GM23338 (cell line): ENCODE measurements at regions not wholly inside any gene's neighbourhood (a gene's known extent, or its start where the extent isn't known, plus 50 kb on each side); places are given as distances from the start of the nearest gene placed in this dataset.

Experiments used
- ATAC-seq: fragments of 200-7000 bp; cut with Tn5 transposase; 3 replicates; pipeline ENCODE4 v1.9.1; 2020
- DNase-seq: peaks from one replicate; pipeline ENCODE4 v3.0.0-alpha.2; 2015; ENCODE audit warnings: low spot score
- H2AFZ ChIP-seq: fragments of 200-600 bp; sonication (generic); 2 replicates; pipeline ENCODE4 v1.8.0; 2016; ENCODE audit warnings: antibody characterized with exemption, mild to moderate bottlenecking, moderate library complexity
- H3F3A ChIP-seq: fragments of 200-600 bp; sonication (generic); replicated peaks from 2 replicates; pipeline ENCODE4 v1.8.0; 2017; ENCODE audit warnings: antibody characterized with exemption, mixed run types, low read depth
- H3K27ac ChIP-seq: fragments of 200-600 bp; sonication (generic); 2 replicates; pipeline ENCODE4 v1.6.1; 2016; ENCODE audit warnings: low read depth
- H3K27me3 ChIP-seq: fragments of 200-600 bp; sonication (generic); 2 replicates; pipeline ENCODE4 v1.8.0; 2016; ENCODE audit warnings: mild to moderate bottlenecking, mixed run types, moderate library complexity; ENCODE audit not compliant: insufficient read depth
- H3K36me3 ChIP-seq: fragments of 200-600 bp; sonication (generic); 2 replicates; pipeline ENCODE4 v1.8.0; 2016; ENCODE audit warnings: mild to moderate bottlenecking; ENCODE audit not compliant: insufficient read depth
- H3K4me1 ChIP-seq: fragments of 200-600 bp; sonication (generic); 2 replicates; pipeline ENCODE4 v1.8.0; 2016; ENCODE audit warnings: mild to moderate bottlenecking, moderate library complexity; ENCODE audit not compliant: insufficient read depth
- H3K4me2 ChIP-seq: fragments of 200-600 bp; sonication (generic); 2 replicates; pipeline ENCODE4 v1.7.1; 2017; ENCODE audit warnings: mixed run types
- H3K4me3 ChIP-seq: fragments of 200-600 bp; sonication (generic); 2 replicates; pipeline ENCODE4 v1.6.1; 2016; ENCODE audit warnings: mixed run types
- H3K79me2 ChIP-seq: fragments of 200-600 bp; sonication (generic); replicated peaks from 2 replicates; pipeline ENCODE4 v1.8.0; 2017; ENCODE audit warnings: mild to moderate bottlenecking; ENCODE audit not compliant: insufficient read depth
- H3K9me2 ChIP-seq: fragments of 200-600 bp; sonication (generic); 2 replicates; pipeline ENCODE4 v1.8.0; 2017; ENCODE audit not compliant: insufficient read depth
- H4K20me1 ChIP-seq: fragments of 200-600 bp; sonication (generic); replicated peaks from 2 replicates; pipeline ENCODE4 v1.8.0; 2017; ENCODE audit warnings: mild to moderate bottlenecking; ENCODE audit not compliant: insufficient read depth
- H3K27ac Mint-ChIP-seq: 2 replicates; pipeline ENCODE4 v1.8.0; 2020; ENCODE audit warnings: inconsistent platforms, mild to moderate bottlenecking, moderate library complexity, mixed read lengths
- H3K27me3 Mint-ChIP-seq: 3 replicates; pipeline ENCODE4 v1.8.0; 2022; ENCODE audit warnings: low read depth, mild to moderate bottlenecking, moderate library complexity, mixed read lengths, inconsistent platforms; ENCODE audit not compliant: insufficient read depth, poor library complexity
- H3K36me3 Mint-ChIP-seq: 3 replicates; pipeline ENCODE4 v1.8.0; 2021; ENCODE audit warnings: low read depth, mild to moderate bottlenecking, inconsistent platforms, moderate library complexity, mixed read lengths
- H3K4me1 Mint-ChIP-seq: 3 replicates; pipeline ENCODE4 v1.8.0; 2020; ENCODE audit warnings: mild to moderate bottlenecking, inconsistent platforms, mixed read lengths
- H3K4me3 Mint-ChIP-seq: 3 replicates; pipeline ENCODE4 v1.8.0; 2021; ENCODE audit warnings: moderate library complexity, mild to moderate bottlenecking, inconsistent platforms, mixed read lengths
- H3K9me3 Mint-ChIP-seq: 3 replicates; pipeline ENCODE4 v1.8.0; 2020; ENCODE audit warnings: moderate library complexity, mild to moderate bottlenecking, inconsistent platforms, mixed read lengths
- CTCF ChIP-seq, 2 experiments: fragments of 200-600 bp in 1 of 2; sonication (generic) in 1 of 2; conservative IDR thresholded peaks; 2 replicates each; pipeline versions ENCODE4 v1.5.1 to v1.6.1; 2016 to 2017; ENCODE audit warnings: antibody characterized with exemption in 2 of 2, low read depth in 2 of 2, mild to moderate bottlenecking in 2 of 2, moderate library complexity in 1 of 2
- ETS1 ChIP-seq: IDR thresholded peaks from 2 replicates; pipeline ENCODE4 v1.6.1; 2016; ENCODE audit warnings: antibody characterized with exemption
- EZH2 ChIP-seq: fragments of 200-600 bp; sonication (generic); IDR thresholded peaks from one replicate; pipeline ENCODE4 v1.8.0; 2017; ENCODE audit warnings: antibody characterized with exemption, mild to moderate bottlenecking, low read depth; ENCODE audit not compliant: unreplicated experiment
- EZH2phosphoT487 ChIP-seq: fragments of 200-600 bp; sonication (generic); IDR thresholded peaks from one replicate; pipeline ENCODE4 v1.8.1; 2018; ENCODE audit warnings: antibody characterized with exemption; ENCODE audit not compliant: unreplicated experiment
- JUNB ChIP-seq: IDR thresholded peaks from one replicate; pipeline ENCODE4 v1.6.1; 2016; ENCODE audit warnings: antibody characterized with exemption; ENCODE audit not compliant: unreplicated experiment
- POLR2AphosphoS5 ChIP-seq: IDR thresholded peaks from 2 replicates; pipeline ENCODE4 v1.6.1; 2016; ENCODE audit warnings: antibody characterized with exemption, low read depth
- REST ChIP-seq: IDR thresholded peaks from one replicate; pipeline ENCODE4 v1.6.1; 2018; ENCODE audit warnings: antibody characterized with exemption; ENCODE audit not compliant: unreplicated experiment
- ZNF462 ChIP-seq: fragments of 250-450 bp; sonication (Bioruptor Pico); IDR thresholded peaks from 2 replicates; pipeline ENCODE4 v1.5.0; 2020; ENCODE audit warnings: mild to moderate bottlenecking, moderate library complexity

- TF ChIP-seq ZNF462: no peak
Measured at GRCh38 chr2:9697909-9698308, 67.1 kb upstream of the YWHAQ start (continued).

- Histone ChIP-seq H3K79me2 (no peaks in the 10 kb centered on the region), H3K27me3 (no peaks in the 10 kb centered on the region), H3K4me2 (no peak overlapping the region), H3F3A (no peaks in the 10 kb centered on the region), H3K9me2 (no peaks in the 10 kb centered on the region), H3K36me3 (no peaks in the 10 kb centered on the region), H3K27ac (no peak overlapping the region), H3K4me3 (no peak overlapping the region), H2AFZ (no peak overlapping the region), H3K4me1 (no peaks in the 10 kb centered on the region), H4K20me1 (no peaks in the 10 kb centered on the region)
- Mint-ChIP-seq H3K9me3 (no peaks in the 10 kb centered on the region; the same call in 2 of the 3 replicates), H3K27me3 (peaks cover 2% of the 10 kb centered on the region), H3K36me3 (no peaks in the 10 kb centered on the region; the same call in 2 of the 3 replicates), H3K27ac (no peak overlapping the region), H3K4me3 (no peak overlapping the region), H3K4me1 (peaks cover 5% of the 10 kb centered on the region; the same call in 1 of the 3 replicates)
- ATAC-seq (no peak), DNase-seq (no peak)
- TF ChIP-seq EZH2: no peak
- no peak for TF ChIP-seq JUNB
- no peak for TF ChIP-seq ETS1
- TF ChIP-seq REST: no peak
- TF ChIP-seq POLR2AphosphoS5: no peak
- TF ChIP-seq CTCF (conservative IDR thresholded peaks at IDR 0.05; ENCODE audit: low read depth in 2 of 2): no peak
- TF ChIP-seq EZH2phosphoT487: no peak
Measured at GRCh38 chr2:9699139-9700108, 68.6 kb upstream of the YWHAQ start.
